ENCODE measurements at regions not wholly inside any gene's neighbourhood (a gene's known extent, or its start where the extent isn't known, plus 50 kb on each side); places are given as distances from the start of the nearest gene placed in this dataset.

GRCh38 chr3:56971816-56972215 lies 88.6 kb upstream of the SPATA12 start:
- H3K27me3 Mint-ChIP-seq (ENCODE audit: low read depth), result no peaks in the 10 kb centered on the region
- ATAC-seq (no peak), DNase-seq (no peak)
- H3K36me3 Mint-ChIP-seq (ENCODE audit: low read depth), result no peaks in the 10 kb centered on the region
- POLR2A ChIA-PET, result no interaction called here
- H3K27ac Mint-ChIP-seq, result no peak overlapping the region
- H3K9me3 Mint-ChIP-seq (ENCODE audit: insufficient read depth), result no peaks in the 10 kb centered on the region
- H3K4me3 Mint-ChIP-seq, result no peak overlapping the region
- CTCF ChIA-PET, result no interaction called here
- H3K4me1 Mint-ChIP-seq (ENCODE audit: low read depth), result no peaks in the 10 kb centered on the region

- POLR2A ChIA-PET, result interaction anchor here (0.6 kb wide), 1 partner anchor 247 kb away, joined by 7 read pairs; no protein-coding TSS in a partner anchor
Observed at GRCh38 chr3:56971261-56971660, 89.2 kb upstream of the SPATA12 start.

DNA sequence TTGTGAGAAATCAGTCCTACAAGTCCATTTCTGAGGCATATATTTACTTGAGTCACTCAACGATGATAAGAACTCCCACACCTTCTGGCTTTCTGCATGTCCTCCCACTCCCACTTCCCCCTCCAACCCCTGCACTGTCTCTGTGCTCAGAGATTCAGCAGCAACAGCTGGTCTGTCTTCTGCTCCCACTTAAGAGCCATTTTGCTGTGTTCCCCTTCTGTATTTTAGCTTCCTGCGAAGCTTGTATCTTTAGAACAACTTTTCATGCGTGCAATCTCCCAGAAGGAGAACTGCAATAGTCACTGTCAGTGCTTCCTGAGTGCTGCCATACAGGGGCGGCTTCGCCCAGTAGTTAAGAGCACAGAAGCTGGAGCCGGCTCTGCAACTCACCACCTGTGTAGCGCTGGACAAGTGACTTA lies 90.0 kb upstream of the SPATA12 start:
- Mint-ChIP-seq H3K4me1 (ENCODE audit: low read depth) (no peaks in the 10 kb centered on the region), H3K27ac (no peak overlapping the region), H3K4me3 (no peak overlapping the region), H3K27me3 (ENCODE audit: low read depth) (no peaks in the 10 kb centered on the region), H3K36me3 (ENCODE audit: low read depth) (no peaks in the 10 kb centered on the region), H3K9me3 (ENCODE audit: insufficient read depth) (peaks cover under 1% of the 10 kb centered on the region)
- ChIA-PET CTCF (interaction anchor here (0.8 to 1.6 kb wide), 3 partner anchors 10 to 19 kb away, joined by 3 to 6 read pairs (median 4); no protein-coding TSS in a partner anchor), POLR2A (no interaction called here)
- no peak for DNase-seq
- ATAC-seq, result no peak

More at GRCh38 chr3:56971261-56971660, 89.2 kb upstream of the SPATA12 start:
- DNase-seq (no peak), ATAC-seq (no peak)
- H3K27ac Mint-ChIP-seq, result no peak overlapping the region
- H3K27me3 Mint-ChIP-seq (ENCODE audit: low read depth), result no peaks in the 10 kb centered on the region
- CTCF ChIA-PET, result interaction anchor here (1.1 to 1.6 kb wide), 2 partner anchors 9 to 19 kb away, joined by 3 to 4 read pairs; no protein-coding TSS in a partner anchor
- no peaks in the 10 kb centered on the region for H3K4me1 Mint-ChIP-seq (ENCODE audit: low read depth)
- no peaks in the 10 kb centered on the region for H3K36me3 Mint-ChIP-seq (ENCODE audit: low read depth)
- H3K9me3 Mint-ChIP-seq (ENCODE audit: insufficient read depth), result no peaks in the 10 kb centered on the region
- H3K4me3 Mint-ChIP-seq, result no peak overlapping the region

DNA sequence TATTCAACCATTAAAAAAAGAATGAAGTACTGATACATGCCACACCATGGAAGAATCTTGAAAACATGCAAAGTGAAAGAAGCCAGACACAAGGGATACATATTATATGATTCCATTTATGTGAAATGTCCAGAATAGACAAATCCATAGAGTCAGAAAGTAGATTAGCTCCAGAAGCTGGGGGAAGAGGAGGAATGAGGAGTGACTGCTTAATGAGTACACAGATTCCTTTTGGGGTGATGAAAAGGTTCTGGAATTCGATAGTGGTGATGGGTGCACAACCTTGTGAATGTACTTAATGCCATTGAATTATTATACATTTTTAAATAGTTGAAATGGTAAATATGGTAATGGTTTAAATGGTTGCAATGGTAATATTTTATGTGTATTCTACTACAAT lies 90.6 kb upstream of the SPATA12 start:
- H3K9me3 Mint-ChIP-seq (ENCODE audit: insufficient read depth), result peaks cover 6% of the 10 kb centered on the region
- no peaks in the 10 kb centered on the region for H3K4me1 Mint-ChIP-seq (ENCODE audit: low read depth)
- no peak overlapping the region for H3K4me3 Mint-ChIP-seq
- ATAC-seq (no peak), DNase-seq (no peak)
- CTCF ChIA-PET, result interaction anchor here (0.8 to 1.6 kb wide), 2 partner anchors 11 to 19 kb away, joined by 4 to 6 read pairs; no protein-coding TSS in a partner anchor
- H3K27me3 Mint-ChIP-seq (ENCODE audit: low read depth), result no peaks in the 10 kb centered on the region
- no peaks in the 10 kb centered on the region for H3K36me3 Mint-ChIP-seq (ENCODE audit: low read depth)
- POLR2A ChIA-PET, result no interaction called here
- no peak overlapping the region for H3K27ac Mint-ChIP-seq

DNA sequence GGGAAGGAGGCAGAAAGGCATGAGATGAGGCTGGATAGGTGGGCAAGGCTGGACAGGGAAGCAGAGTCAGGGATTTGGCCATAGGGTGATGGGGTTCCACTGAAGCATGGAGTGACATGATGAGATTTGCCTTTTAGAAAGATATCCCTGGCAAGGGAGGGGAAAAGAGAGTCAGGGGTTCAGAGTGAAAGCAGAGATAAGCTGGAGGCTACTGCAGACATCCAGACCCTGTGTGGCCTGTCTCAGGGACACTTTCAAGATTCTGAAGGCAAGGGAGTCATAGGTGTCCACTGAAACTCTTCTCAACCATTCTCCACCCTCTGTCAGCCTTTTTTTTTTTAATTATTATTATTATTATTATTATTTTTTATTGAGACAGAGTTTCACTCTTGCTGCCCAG lies 94.0 kb upstream of the SPATA12 start:
- Mint-ChIP-seq H3K9me3 (ENCODE audit: insufficient read depth) (peaks cover 7% of the 10 kb centered on the region), H3K4me1 (ENCODE audit: low read depth) (no peaks in the 10 kb centered on the region), H3K27ac (no peak overlapping the region), H3K36me3 (ENCODE audit: low read depth) (no peaks in the 10 kb centered on the region), H3K4me3 (no peak overlapping the region), H3K27me3 (ENCODE audit: low read depth) (no peaks in the 10 kb centered on the region)
- ATAC-seq (peak; percentile 39), DNase-seq (no peak)
- CTCF ChIA-PET, result interaction anchor here (0.6 to 1.3 kb wide), 4 partner anchors 8 to 120 kb away, joined by 3 to 4 read pairs (median 3); no protein-coding TSS in a partner anchor
- POLR2A ChIA-PET, result no interaction called here

DNA sequence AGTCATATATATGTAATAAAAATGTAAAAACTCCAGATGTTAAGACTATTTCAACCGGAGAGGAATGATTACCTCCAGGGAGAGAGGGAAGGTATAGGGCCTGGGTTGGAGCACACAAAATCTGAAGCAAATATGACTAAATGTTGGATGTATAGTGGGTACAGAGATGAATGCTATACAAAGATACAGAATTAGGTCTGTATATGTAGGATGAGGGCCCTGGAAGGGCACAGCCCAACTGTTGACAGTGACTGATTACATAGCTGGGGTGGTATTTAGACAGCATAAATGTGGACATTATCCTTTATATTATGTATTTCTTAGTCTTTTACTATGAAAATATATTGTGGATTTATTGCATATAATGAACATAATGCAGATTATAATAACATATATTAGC lies 94.4 kb upstream of the SPATA12 start:
- no peaks in the 10 kb centered on the region for H3K36me3 Mint-ChIP-seq (ENCODE audit: low read depth)
- ATAC-seq (peak; percentile 44), DNase-seq (no peak)
- no peak overlapping the region for H3K4me3 Mint-ChIP-seq
- ChIA-PET CTCF (interaction anchor here (0.8 to 1.3 kb wide), 3 partner anchors 8 to 106 kb away, joined by 3 to 4 read pairs (median 3); no protein-coding TSS in a partner anchor), POLR2A (no interaction called here)
- H3K9me3 Mint-ChIP-seq (ENCODE audit: insufficient read depth), result peaks cover 7% of the 10 kb centered on the region
- no peaks in the 10 kb centered on the region for H3K4me1 Mint-ChIP-seq (ENCODE audit: low read depth)
- no peak overlapping the region for H3K27ac Mint-ChIP-seq
- no peaks in the 10 kb centered on the region for H3K27me3 Mint-ChIP-seq (ENCODE audit: low read depth)

- Mint-ChIP-seq H3K9me3 (ENCODE audit: insufficient read depth) (peaks cover 7% of the 10 kb centered on the region), H3K4me1 (ENCODE audit: low read depth) (peaks cover 4% of the 10 kb centered on the region), H3K36me3 (ENCODE audit: low read depth) (no peaks in the 10 kb centered on the region), H3K27me3 (ENCODE audit: low read depth) (no peaks in the 10 kb centered on the region), H3K27ac (no peak overlapping the region), H3K4me3 (no peak overlapping the region)
- CTCF ChIA-PET, result interaction anchor here (1.8 kb wide), 1 partner anchor 162 kb away, joined by 6 read pairs; the partner anchor contains the start of gene ARHGEF3
- no peak for DNase-seq
- POLR2A ChIA-PET, result no interaction called here
- ATAC-seq, result no peak
Observed at GRCh38 chr3:56962922-56963321, 97.5 kb upstream of the SPATA12 start.

GRCh38 chr3:56962206-56962605 lies 98.3 kb upstream of the SPATA12 start:
- ATAC-seq (no peak), DNase-seq (no peak)
- CTCF ChIA-PET, result no interaction called here
- H3K4me3 Mint-ChIP-seq, result no peak overlapping the region
- H3K27me3 Mint-ChIP-seq (ENCODE audit: low read depth), result no peaks in the 10 kb centered on the region
- H3K36me3 Mint-ChIP-seq (ENCODE audit: low read depth), result no peaks in the 10 kb centered on the region
- POLR2A ChIA-PET, result no interaction called here
- H3K4me1 Mint-ChIP-seq (ENCODE audit: low read depth), result peaks cover 4% of the 10 kb centered on the region
- H3K9me3 Mint-ChIP-seq (ENCODE audit: insufficient read depth), result peaks cover 7% of the 10 kb centered on the region
- no peak overlapping the region for H3K27ac Mint-ChIP-seq

GRCh38 chr3:56960234-56960917 lies 100.1 kb upstream of the SPATA12 start:
- H3K4me3 Mint-ChIP-seq, result no peak overlapping the region
- peaks cover 4% of the 10 kb centered on the region for H3K4me1 Mint-ChIP-seq (ENCODE audit: low read depth)
- no peaks in the 10 kb centered on the region for H3K36me3 Mint-ChIP-seq (ENCODE audit: low read depth)
- CTCF ChIA-PET, result interaction anchor here (1.0 kb wide), 1 partner anchor 45 kb away, joined by 3 read pairs; no protein-coding TSS in a partner anchor
- ATAC-seq (no peak), DNase-seq (no peak)
- peaks cover 6% of the 10 kb centered on the region for H3K9me3 Mint-ChIP-seq (ENCODE audit: insufficient read depth)
- POLR2A ChIA-PET, result interaction anchor here (0.5 kb wide), 1 partner anchor 44 kb away, joined by 3 read pairs; no protein-coding TSS in a partner anchor
- H3K27ac Mint-ChIP-seq, result no peak overlapping the region
- no peaks in the 10 kb centered on the region for H3K27me3 Mint-ChIP-seq (ENCODE audit: low read depth)

DNA sequence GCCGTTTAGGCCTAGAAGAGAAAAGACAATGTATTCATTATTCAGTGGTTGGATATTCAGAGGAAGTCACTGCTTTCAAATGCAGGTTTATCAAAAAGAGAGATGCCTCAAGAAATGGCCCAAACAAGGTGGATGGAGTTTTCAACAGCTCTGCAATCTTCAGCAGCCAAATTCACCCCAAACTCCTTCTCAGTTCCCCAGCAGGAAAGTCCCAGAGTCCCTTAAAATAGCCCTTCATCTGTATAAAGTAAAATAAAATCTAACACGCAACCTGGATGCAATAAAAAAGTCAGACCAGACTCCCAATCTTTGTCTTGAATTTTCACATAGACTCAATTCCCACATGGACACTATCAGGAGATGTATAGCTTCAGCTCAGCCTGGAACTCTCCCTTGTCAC lies 101.6 kb upstream of the SPATA12 start:
- H3K27me3 Mint-ChIP-seq (ENCODE audit: low read depth), result no peaks in the 10 kb centered on the region
- no peaks in the 10 kb centered on the region for H3K36me3 Mint-ChIP-seq (ENCODE audit: low read depth)
- CTCF ChIA-PET, result interaction anchor here (1.3 to 2.3 kb wide), 4 partner anchors 8 to 157 kb away, joined by 3 to 6 read pairs (median 4); partner anchors contain the start of gene ARHGEF3
- H3K4me3 Mint-ChIP-seq, result no peak overlapping the region
- no peak overlapping the region for H3K27ac Mint-ChIP-seq
- peaks cover 4% of the 10 kb centered on the region for H3K4me1 Mint-ChIP-seq (ENCODE audit: low read depth)
- no peaks in the 10 kb centered on the region for H3K9me3 Mint-ChIP-seq (ENCODE audit: insufficient read depth)
- ATAC-seq (no peak), DNase-seq (no peak)
- POLR2A ChIA-PET, result no interaction called here

DNA sequence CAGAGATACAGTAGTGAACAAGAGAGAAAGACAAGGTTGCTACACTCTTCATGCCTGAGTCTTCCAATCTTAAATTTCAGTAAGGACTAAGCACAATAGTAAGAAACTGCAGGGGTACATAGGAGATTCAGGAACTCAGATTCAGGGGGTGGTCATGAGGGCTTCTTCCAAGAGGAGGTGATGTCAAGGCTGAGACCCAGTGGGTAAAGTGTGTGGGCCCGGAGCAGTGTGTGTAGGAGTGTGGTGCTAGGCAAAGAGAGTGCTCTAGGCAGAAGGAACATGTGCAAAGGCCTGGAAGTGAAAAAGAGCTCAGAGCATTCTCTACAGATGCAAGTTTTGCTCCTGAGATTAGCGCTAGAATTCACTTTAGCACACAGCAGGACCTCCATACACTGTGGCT lies 102.9 kb upstream of the SPATA12 start:
- Mint-ChIP-seq H3K9me3 (ENCODE audit: insufficient read depth) (no peaks in the 10 kb centered on the region), H3K4me1 (ENCODE audit: low read depth) (peaks cover 4% of the 10 kb centered on the region), H3K27me3 (ENCODE audit: low read depth) (no peaks in the 10 kb centered on the region), H3K36me3 (ENCODE audit: low read depth) (no peaks in the 10 kb centered on the region), H3K4me3 (no peak overlapping the region), H3K27ac (no peak overlapping the region)
- ChIA-PET CTCF (interaction anchor here (2.0 to 2.3 kb wide), 2 partner anchors 30 to 38 kb away, joined by 5 to 6 read pairs; no protein-coding TSS in a partner anchor), POLR2A (no interaction called here)
- DNase-seq (no peak), ATAC-seq (no peak)

DNA sequence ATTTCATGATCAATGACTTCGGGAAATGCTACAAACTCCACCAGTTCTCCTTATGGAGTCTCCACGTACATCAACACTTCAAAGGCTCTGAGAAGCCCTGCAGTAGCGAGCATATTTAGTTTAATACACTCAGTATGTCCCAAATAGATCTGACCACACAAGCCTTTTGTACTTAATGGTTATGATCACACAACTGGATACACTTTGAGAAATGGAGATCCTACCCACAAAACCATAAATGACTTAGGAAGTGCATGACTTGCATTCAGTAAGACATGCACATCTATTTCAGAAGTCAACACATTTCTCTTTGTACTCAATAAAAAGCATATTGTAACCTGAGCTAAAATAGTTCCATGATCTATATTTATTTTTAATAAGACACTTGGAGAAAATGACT lies 103.6 kb upstream of the SPATA12 start:
- Mint-ChIP-seq H3K36me3 (ENCODE audit: low read depth) (no peaks in the 10 kb centered on the region), H3K4me3 (no peak overlapping the region), H3K9me3 (ENCODE audit: insufficient read depth) (no peaks in the 10 kb centered on the region), H3K4me1 (ENCODE audit: low read depth) (peaks cover 4% of the 10 kb centered on the region), H3K27me3 (ENCODE audit: low read depth) (no peaks in the 10 kb centered on the region), H3K27ac (no peak overlapping the region)
- ATAC-seq, result no peak
- ChIA-PET POLR2A (no interaction called here), CTCF (interaction anchor here (2.0 kb wide), 1 partner anchor 31 kb away, joined by 6 read pairs; no protein-coding TSS in a partner anchor)
- no peak for DNase-seq
